Peyer's patch (tissue), 4 donors: ENCODE measurements at regions not wholly inside any gene's neighbourhood (a gene's known extent, or its start where the extent isn't known, plus 50 kb on each side); places are given as distances from the start of the nearest gene placed in this dataset.

ENCODE experiments used
- CTCF ChIP-seq, 6 experiments: fragments of 450-650 bp in 4 of 6; fragments of 200-600 bp in 2 of 6; sonication (generic) in 1 of 6; IDR thresholded peaks; one replicate each; pipeline ENCODE4 v1.5.1; 2017 to 2019; ENCODE audit warnings: antibody characterized with exemption in 6 of 6, mild to moderate bottlenecking in 3 of 6, moderate library complexity in 1 of 6
- POLR2A ChIP-seq, 2 donors: fragments of 450-650 bp; IDR thresholded peaks; one replicate each; pipeline ENCODE4 v1.5.1; 2017; ENCODE audit warnings: antibody characterized with exemption in 2 of 2, mild to moderate bottlenecking in 2 of 2, moderate library complexity in 2 of 2

DNA sequence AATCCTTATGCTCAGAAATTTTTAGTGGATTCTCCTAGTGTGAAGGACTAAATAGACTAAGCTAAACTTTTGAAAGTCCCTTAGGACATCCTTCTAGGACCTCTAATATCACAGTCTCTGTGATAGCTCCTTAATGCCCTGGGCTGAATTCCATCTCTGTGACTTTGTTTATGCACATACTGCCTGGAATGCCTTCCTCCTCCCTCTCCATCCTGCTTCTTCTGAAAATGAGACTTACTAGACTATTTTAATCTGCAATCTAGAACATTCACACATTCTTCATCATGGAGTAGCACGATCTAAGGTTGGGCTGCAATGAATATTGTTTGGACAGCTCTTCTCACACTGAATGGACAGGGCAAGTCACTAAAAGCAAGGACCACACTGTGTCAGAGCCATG, 65.0 kb upstream of the MSX1 start:
- no peak for TF ChIP-seq POLR2A (IDR thresholded peaks at IDR 0.05)
- TF ChIP-seq CTCF (IDR thresholded peaks at IDR 0.05): no peak
